T-cell (primary cell): ENCODE measurements at regions not wholly inside any gene's neighbourhood (a gene's known extent, or its start where the extent isn't known, plus 50 kb on each side); places are given as distances from the start of the nearest gene placed in this dataset.
"Not testable (repeated sequence)": the region's sequence is repeated elsewhere in the genome, so short reads cannot be mapped to it uniquely, and the experiment has no call there.

Source experiments
- ATAC-seq, 4 experiments: fragments of 200-7000 bp in 3 of 4; fragments of 150-1000 bp in 1 of 4; cut with Tn5 transposase; replicated peaks in 1 of 4; 1 replicate in 3 of 4; 2 replicates in 1 of 4; pipeline ENCODE4 v1.10.0; 2021; ENCODE audit warnings: moderate library complexity in 3 of 4, mild to moderate bottlenecking in 2 of 4, moderate number of reproducible peaks in 1 of 4
- CTCF ChIA-PET, 2 donors: fragments of 300-600 bp; sonication (Branson Sonifier 250); formaldehyde crosslinking; loops; one replicate each; lab custom pipeline; 2022; ENCODE audit warnings: antibody characterized with exemption in 2 of 2; lab: Charles Lee
- POLR2A ChIA-PET, 2 donors: fragments of 300-600 bp; sonication (Branson Sonifier 250); formaldehyde crosslinking; loops; one replicate each; lab custom pipeline; 2022; ENCODE audit warnings: antibody characterized with exemption in 2 of 2; lab: Charles Lee
- DNase-seq, 35 experiments: peaks; one replicate each; pipeline versions ENCODE4 v3.0.0 to v3.0.0-alpha.2; 2013 to 2023
- H3K27ac ChIP-seq: one replicate; pipeline ENCODE4 v1.5.1; 2013; ENCODE audit warnings: low read length
- H3K27me3 ChIP-seq, 2 experiments: replicated peaks in 1 of 2; 1 replicate in 1 of 2; 2 replicates in 1 of 2; pipeline versions ENCODE4 v1.6.1 to v1.7.0; 2013; ENCODE audit warnings: low read length in 1 of 2, mixed read lengths in 1 of 2; ENCODE audit not compliant: control insufficient read depth in 2 of 2, insufficient read depth in 2 of 2; ENCODE audit errors: extremely low read depth in 1 of 2
- H3K36me3 ChIP-seq, 2 donors: 1 replicate in 1 of 2; 2 replicates in 1 of 2; pipeline versions ENCODE4 v1.6.1 to v1.7.0; 2013; ENCODE audit warnings: low read length in 1 of 2; ENCODE audit not compliant: control insufficient read depth in 2 of 2, insufficient read depth in 1 of 2; ENCODE audit errors: extremely low read depth in 1 of 2
- H3K4me1 ChIP-seq, 2 experiments: 1 replicate in 1 of 2; 2 replicates in 1 of 2; pipeline versions ENCODE4 v1.6.1 to v1.7.0; 2013; ENCODE audit warnings: low read length in 2 of 2, mixed read lengths in 1 of 2; ENCODE audit not compliant: insufficient read depth in 2 of 2, control insufficient read depth in 1 of 2; ENCODE audit errors: extremely low read depth in 1 of 2
- H3K4me3 ChIP-seq, 2 donors: 1 replicate in 1 of 2; 2 replicates in 1 of 2; pipeline versions ENCODE4 v1.5.1 to v1.7.0; 2013; ENCODE audit warnings: mild to moderate bottlenecking in 2 of 2, low read length in 1 of 2, moderate library complexity in 1 of 2; ENCODE audit not compliant: control insufficient read depth in 1 of 2; ENCODE audit errors: extremely low read depth in 1 of 2
- H3K9me3 ChIP-seq: 2 replicates; pipeline ENCODE4 v1.7.0; 2013
- H3K27ac Mint-ChIP-seq, 2 donors: one replicate each; pipeline ENCODE4 v1.8.0; 2020 to 2021; ENCODE audit warnings: mild to moderate bottlenecking in 2 of 2, mixed read lengths in 2 of 2
- H3K27me3 Mint-ChIP-seq, 2 donors: one replicate each; pipeline ENCODE4 v1.8.0; 2021 to 2022; ENCODE audit warnings: mixed read lengths in 2 of 2
- H3K36me3 Mint-ChIP-seq: one replicate; pipeline ENCODE4 v1.8.0; 2021; ENCODE audit warnings: mixed read lengths
- H3K4me1 Mint-ChIP-seq, 3 donors: one replicate each; pipeline ENCODE4 v1.8.0; 2020 to 2022; ENCODE audit warnings: mixed read lengths in 3 of 3, mild to moderate bottlenecking in 1 of 3
- H3K4me3 Mint-ChIP-seq, 3 donors: one replicate each; pipeline ENCODE4 v1.8.0; 2020 to 2022; ENCODE audit warnings: mild to moderate bottlenecking in 3 of 3, mixed read lengths in 3 of 3, moderate library complexity in 3 of 3
- H3K9me3 Mint-ChIP-seq, 3 donors: one replicate each; pipeline ENCODE4 v1.8.0; 2020 to 2022; ENCODE audit warnings: mixed read lengths in 3 of 3
- WGBS: methylation state at CpG from one replicate; pipeline ENCODE4 v1.1.5; 2013; ENCODE audit warnings: missing lambda C conversion rate; ENCODE audit not compliant: insufficient coverage; 5-methylcytosine and 5-hydroxymethylcytosine counted together

DNA sequence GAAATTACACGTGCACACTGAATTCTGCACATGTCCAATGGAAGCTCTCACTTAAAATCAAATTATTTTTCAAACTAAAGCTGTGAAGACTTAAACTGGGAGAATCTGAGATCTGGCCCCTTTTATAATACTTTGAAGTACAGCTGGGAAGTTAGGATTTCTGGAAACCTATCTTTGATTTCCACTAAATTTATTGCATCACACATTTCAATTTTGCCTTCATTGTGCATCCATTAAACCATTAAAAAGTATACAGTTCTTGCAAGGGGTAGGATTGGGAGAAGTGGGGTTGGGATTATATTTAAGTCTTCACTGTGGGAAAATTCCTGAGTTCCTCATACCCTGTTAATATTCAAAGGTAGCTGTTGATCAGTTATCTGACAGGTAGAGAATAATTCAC lies 1229.6 kb upstream of the ZEB2 start:
- no peaks in the 10 kb centered on the region for H3K9me3 ChIP-seq
- H3K4me3 ChIP-seq: no peak overlapping the region
- no peaks in the 10 kb centered on the region for H3K27me3 Mint-ChIP-seq
- no peak overlapping the region for H3K4me3 Mint-ChIP-seq
- no peak overlapping the region for H3K27ac ChIP-seq
- WGBS: no CpG with 5 or more reads among the region's 1 CpG
- H3K27me3 ChIP-seq: no peaks in the 10 kb centered on the region
- H3K27ac Mint-ChIP-seq: no peak overlapping the region
- no peaks in the 10 kb centered on the region for H3K4me1 ChIP-seq
- ChIA-PET CTCF (no interaction called here), POLR2A (no interaction called here)
- H3K36me3 ChIP-seq: no peaks in the 10 kb centered on the region
- H3K4me1 Mint-ChIP-seq: peaks cover 0 to 2% (median 0%) of the 10 kb centered on the region in 3 donors
- no peaks in the 10 kb centered on the region for H3K9me3 Mint-ChIP-seq
- DNase-seq (no peak), ATAC-seq (no peak)
- no peaks in the 10 kb centered on the region for H3K36me3 Mint-ChIP-seq

DNA sequence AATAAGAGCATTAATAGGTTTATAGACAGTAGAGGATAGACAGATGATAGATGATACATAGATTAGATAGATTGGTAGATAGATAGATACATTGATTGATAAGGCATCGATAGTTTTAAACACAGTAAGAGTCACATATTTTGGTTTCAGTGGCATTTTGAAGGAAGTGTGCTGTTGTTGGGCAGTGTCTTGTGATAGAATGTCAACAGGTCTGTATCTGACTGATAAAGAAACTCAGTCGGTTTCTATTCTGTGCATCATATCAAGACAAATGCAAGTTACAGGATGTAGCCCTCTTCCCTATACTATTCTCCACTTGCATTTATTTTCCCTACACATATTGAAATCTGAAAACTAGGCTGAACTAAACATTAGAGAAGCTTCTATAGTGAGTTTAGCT lies 1229.0 kb upstream of the ZEB2 start:
- no peak overlapping the region for H3K4me3 Mint-ChIP-seq
- no peak overlapping the region for H3K27ac ChIP-seq
- ATAC-seq (no peak), DNase-seq (no peak)
- H3K9me3 ChIP-seq: no peaks in the 10 kb centered on the region
- H3K27me3 ChIP-seq: no peaks in the 10 kb centered on the region
- no peak overlapping the region for H3K4me3 ChIP-seq
- ChIA-PET POLR2A (no interaction called here), CTCF (no interaction called here)
- H3K36me3 Mint-ChIP-seq: no peaks in the 10 kb centered on the region
- H3K4me1 ChIP-seq: no peaks in the 10 kb centered on the region
- no peak overlapping the region for H3K27ac Mint-ChIP-seq
- no peaks in the 10 kb centered on the region for H3K9me3 Mint-ChIP-seq
- H3K4me1 Mint-ChIP-seq: peaks cover 0 to 2% (median 0%) of the 10 kb centered on the region in 3 donors
- no peaks in the 10 kb centered on the region for H3K27me3 Mint-ChIP-seq
- 0% methylated on average over 1 of the region's 2 CpGs for WGBS
- H3K36me3 ChIP-seq: no peaks in the 10 kb centered on the region

DNA sequence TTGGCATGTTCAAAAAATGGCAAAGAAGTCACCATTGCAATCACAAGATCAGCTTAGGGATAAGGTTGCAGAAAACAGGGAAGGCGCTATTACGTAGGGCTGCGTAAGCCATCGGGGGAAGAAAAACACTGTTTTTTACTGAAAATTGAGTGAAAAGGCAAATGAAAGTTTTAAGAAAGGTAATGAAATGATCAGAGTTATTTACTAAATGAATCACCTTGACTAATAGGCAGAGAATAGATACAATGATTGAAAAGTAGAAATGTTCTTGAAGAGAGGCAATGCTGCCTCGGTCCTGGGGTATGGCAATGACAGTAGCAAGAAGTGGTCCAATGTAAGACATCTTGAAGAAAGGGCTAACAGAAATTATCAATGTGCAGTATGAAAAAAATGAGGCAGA lies 1227.8 kb upstream of the ZEB2 start:
- 76% methylated on average over 5 of the region's 5 CpGs for WGBS
- ChIA-PET POLR2A (no interaction called here), CTCF (no interaction called here)
- DNase-seq (no peak), ATAC-seq (no peak)
- Histone ChIP-seq H3K36me3 (no peaks in the 10 kb centered on the region), H3K4me3 (no peak overlapping the region), H3K9me3 (no peaks in the 10 kb centered on the region), H3K27ac (no peak overlapping the region), H3K27me3 (no peaks in the 10 kb centered on the region), H3K4me1 (no peaks in the 10 kb centered on the region)
- no peak overlapping the region for H3K27ac Mint-ChIP-seq
- no peak overlapping the region for H3K4me3 Mint-ChIP-seq
- H3K27me3 Mint-ChIP-seq: no peaks in the 10 kb centered on the region
- peaks cover 0 to 2% (median 0%) of the 10 kb centered on the region in 3 donors for H3K4me1 Mint-ChIP-seq
- H3K9me3 Mint-ChIP-seq: no peaks in the 10 kb centered on the region
- H3K36me3 Mint-ChIP-seq: no peaks in the 10 kb centered on the region

- peak in 3 of 35 experiments; percentile 0 to 6 (median 0) for DNase-seq
- H3K27me3 Mint-ChIP-seq, H3K27ac ChIP-seq, H3K4me3 ChIP-seq, CTCF ChIA-PET, H3K9me3 Mint-ChIP-seq, ATAC-seq, H3K4me3 Mint-ChIP-seq, H3K9me3 ChIP-seq, H3K4me1 ChIP-seq, H3K36me3 ChIP-seq, POLR2A ChIA-PET, H3K27me3 ChIP-seq, H3K27ac Mint-ChIP-seq, H3K4me1 Mint-ChIP-seq, H3K36me3 Mint-ChIP-seq: not testable (repeated sequence)
- 100% methylated on average over 2 of the region's 4 CpGs for WGBS
These were observed 1225.4 kb upstream of the ZEB2 start for GRCh38 chr2:145745387-145745721.

DNA sequence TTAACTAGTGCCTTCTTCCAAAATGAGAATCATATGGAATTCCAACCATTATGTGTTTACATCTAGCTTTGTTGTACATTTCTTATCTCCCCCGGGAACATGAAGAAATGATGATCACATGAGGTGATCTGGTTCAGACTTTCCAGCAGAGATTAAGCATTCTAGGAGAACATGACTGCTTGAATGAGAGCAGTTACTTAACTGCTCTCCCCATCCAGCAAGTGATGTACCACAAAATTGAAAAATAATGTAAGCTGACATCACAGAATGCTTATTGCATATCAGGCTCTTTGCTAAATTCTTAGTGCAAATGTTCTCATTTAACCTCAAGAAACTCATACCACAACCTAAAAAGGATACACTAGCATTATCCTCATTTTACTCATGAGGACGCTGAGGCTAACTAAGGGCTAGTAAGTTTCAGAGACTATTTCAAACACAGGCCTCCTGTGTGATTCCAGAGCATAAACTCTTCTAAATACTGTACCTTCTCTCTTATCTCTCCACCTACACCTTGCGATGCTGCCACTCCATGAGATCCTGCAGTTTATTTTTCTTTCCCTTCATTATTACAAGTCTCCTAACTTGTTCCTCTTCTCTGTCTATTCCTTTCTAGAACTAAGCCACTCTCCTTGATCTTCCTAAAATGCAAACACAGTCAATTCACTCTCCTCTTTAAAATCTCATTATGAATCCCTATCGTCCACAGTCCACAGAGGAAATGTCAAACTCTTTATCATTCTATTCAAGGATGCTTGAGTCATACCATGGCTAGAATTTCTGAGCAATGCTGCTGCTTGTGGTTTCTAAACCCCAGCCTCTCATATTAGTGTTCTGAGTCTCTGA lies 1224.8 kb upstream of the ZEB2 start:
- ChIA-PET POLR2A (no interaction called here), CTCF (no interaction called here)
- Histone ChIP-seq H3K9me3 (no peaks in the 10 kb centered on the region), H3K27ac (no peak overlapping the region), H3K36me3 (no peaks in the 10 kb centered on the region), H3K4me1 (no peaks in the 10 kb centered on the region), H3K27me3 (no peaks in the 10 kb centered on the region), H3K4me3 (no peak overlapping the region)
- DNase-seq (no peak), ATAC-seq (no peak)
- no peak overlapping the region for H3K4me3 Mint-ChIP-seq
- no peak overlapping the region for H3K27ac Mint-ChIP-seq
- no peaks in the 10 kb centered on the region for H3K36me3 Mint-ChIP-seq
- no peaks in the 10 kb centered on the region for H3K4me1 Mint-ChIP-seq
- H3K27me3 Mint-ChIP-seq: no peaks in the 10 kb centered on the region
- no peaks in the 10 kb centered on the region for H3K9me3 Mint-ChIP-seq
- 65% methylated on average over 2 of the region's 4 CpGs for WGBS

DNA sequence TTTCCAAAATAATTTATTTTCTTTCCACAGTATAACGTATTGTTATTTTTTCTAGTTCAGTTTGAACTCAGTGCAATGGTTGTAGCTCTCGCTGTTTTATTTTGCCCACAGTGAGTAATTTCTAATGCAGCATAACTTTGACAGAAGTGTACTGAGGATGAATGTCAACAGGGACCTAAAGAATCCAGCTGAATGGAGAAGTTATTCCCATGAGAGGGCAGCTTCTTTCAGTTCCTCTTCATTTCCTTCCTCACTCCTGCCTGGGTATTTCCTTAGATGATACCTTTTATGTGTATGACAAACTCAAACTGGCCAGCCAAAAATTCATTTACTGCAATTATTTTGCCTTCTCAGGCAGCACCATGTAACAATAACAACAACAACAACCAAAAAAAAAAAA lies 1223.1 kb upstream of the ZEB2 start:
- no peak overlapping the region for H3K27ac ChIP-seq
- no peaks in the 10 kb centered on the region for H3K4me1 Mint-ChIP-seq
- DNase-seq (no peak), ATAC-seq (no peak)
- H3K9me3 ChIP-seq: no peaks in the 10 kb centered on the region
- H3K27ac Mint-ChIP-seq: no peak overlapping the region
- no peaks in the 10 kb centered on the region for H3K36me3 Mint-ChIP-seq
- no peak overlapping the region for H3K4me3 Mint-ChIP-seq
- H3K4me3 ChIP-seq: no peak overlapping the region
- H3K9me3 Mint-ChIP-seq: no peaks in the 10 kb centered on the region
- no peaks in the 10 kb centered on the region for H3K4me1 ChIP-seq
- H3K36me3 ChIP-seq: no peaks in the 10 kb centered on the region
- H3K27me3 ChIP-seq: no peaks in the 10 kb centered on the region
- WGBS: no CpG with 5 or more reads among the region's 2 CpGs
- ChIA-PET CTCF (no interaction called here), POLR2A (no interaction called here)
- no peaks in the 10 kb centered on the region for H3K27me3 Mint-ChIP-seq
